ENCODE measurements at regions not wholly inside any gene's neighbourhood (a gene's known extent, or its start where the extent isn't known, plus 50 kb on each side); places are given as distances from the start of the nearest gene placed in this dataset.
"Not testable (repeated sequence)": the region's sequence is repeated elsewhere in the genome, so short reads cannot be mapped to it uniquely, and the experiment has no call there.

GRCh38 chr2:7557376-7557775, 640.2 kb downstream of the RNF144A start:
- no peak for TF ChIP-seq ZNF274 (IDR thresholded peaks at IDR 0.05; ENCODE audit: low read depth, low read length)
- no peak overlapping the region for H3K4me3 ChIP-seq (ENCODE audit: low read length)

- TF ChIP-seq ZNF274 (IDR thresholded peaks at IDR 0.05; ENCODE audit: low read depth, low read length), result no peak
- H3K4me3 ChIP-seq (ENCODE audit: low read length), result no peak overlapping the region
Measured at GRCh38 chr2:7559791-7560190, 642.6 kb downstream of the RNF144A start.

GRCh38 chr2:7566382-7566881, 649.2 kb downstream of the RNF144A start:
- no peak for TF ChIP-seq ZNF274 (IDR thresholded peaks at IDR 0.05; ENCODE audit: low read depth, low read length)
- no peak overlapping the region for H3K4me3 ChIP-seq (ENCODE audit: low read length)

- not testable (repeated sequence) for H3K4me3 ChIP-seq (ENCODE audit: low read length)
Measured at GRCh38 chr2:7567116-7567515, 649.9 kb downstream of the RNF144A start.

GRCh38 chr2:7567646-7568045, 650.4 kb downstream of the RNF144A start:
- H3K4me3 ChIP-seq (ENCODE audit: low read length), result no peak overlapping the region
- no peak for TF ChIP-seq ZNF274 (IDR thresholded peaks at IDR 0.05; ENCODE audit: low read depth, low read length)

GRCh38 chr2:7570247-7570646, 653.0 kb downstream of the RNF144A start:
- H3K4me3 ChIP-seq (ENCODE audit: low read length), result no peak overlapping the region

GRCh38 chr2:7571701-7572100, 654.5 kb downstream of the RNF144A start:
- no peak overlapping the region for H3K4me3 ChIP-seq (ENCODE audit: low read length)
- no peak for TF ChIP-seq ZNF274 (IDR thresholded peaks at IDR 0.05; ENCODE audit: low read depth, low read length)

More at GRCh38 chr2:7570247-7570646, 653.0 kb downstream of the RNF144A start:
- no peak for TF ChIP-seq ZNF274 (IDR thresholded peaks at IDR 0.05; ENCODE audit: low read depth, low read length)

- H3K4me3 ChIP-seq (ENCODE audit: low read length), result no peak overlapping the region
- no peak for TF ChIP-seq ZNF274 (IDR thresholded peaks at IDR 0.05; ENCODE audit: low read depth, low read length)
Measured at GRCh38 chr2:7572450-7572849, 655.2 kb downstream of the RNF144A start.

GRCh38 chr2:7573166-7573825, 656.1 kb downstream of the RNF144A start:
- no peak overlapping the region for H3K4me3 ChIP-seq (ENCODE audit: low read length)
- no peak for TF ChIP-seq ZNF274 (IDR thresholded peaks at IDR 0.05; ENCODE audit: low read depth, low read length)

GRCh38 chr2:7574385-7574784, 657.2 kb downstream of the RNF144A start:
- TF ChIP-seq ZNF274 (IDR thresholded peaks at IDR 0.05; ENCODE audit: low read depth, low read length), result no peak

GRCh38 chr2:7577769-7578168, 660.6 kb downstream of the RNF144A start:
- no peak overlapping the region for H3K4me3 ChIP-seq (ENCODE audit: low read length)
- no peak for TF ChIP-seq ZNF274 (IDR thresholded peaks at IDR 0.05; ENCODE audit: low read depth, low read length)

More at GRCh38 chr2:7574385-7574784, 657.2 kb downstream of the RNF144A start:
- no peak overlapping the region for H3K4me3 ChIP-seq (ENCODE audit: low read length)

GRCh38 chr2:7584017-7584416, 666.8 kb downstream of the RNF144A start:
- no peak overlapping the region for H3K4me3 ChIP-seq (ENCODE audit: low read length)
- no peak for TF ChIP-seq ZNF274 (IDR thresholded peaks at IDR 0.05; ENCODE audit: low read depth, low read length)

- H3K4me3 ChIP-seq (ENCODE audit: low read length), result no peak overlapping the region
- no peak for TF ChIP-seq ZNF274 (IDR thresholded peaks at IDR 0.05; ENCODE audit: low read depth, low read length)
Measured at GRCh38 chr2:7586898-7587297, 669.7 kb downstream of the RNF144A start.

GRCh38 chr2:7588295-7588694, 671.1 kb downstream of the RNF144A start:
- H3K4me3 ChIP-seq (ENCODE audit: low read length), result no peak overlapping the region
- TF ChIP-seq ZNF274 (IDR thresholded peaks at IDR 0.05; ENCODE audit: low read depth, low read length), result no peak

GRCh38 chr2:7592618-7593140, 675.5 kb downstream of the RNF144A start:
- no peak for TF ChIP-seq ZNF274 (IDR thresholded peaks at IDR 0.05; ENCODE audit: low read depth, low read length)
- H3K4me3 ChIP-seq (ENCODE audit: low read length), result no peak overlapping the region

- no peak for TF ChIP-seq ZNF274 (IDR thresholded peaks at IDR 0.05; ENCODE audit: low read depth, low read length)
- no peak overlapping the region for H3K4me3 ChIP-seq (ENCODE audit: low read length)
Measured at GRCh38 chr2:7593360-7593759, 676.1 kb downstream of the RNF144A start.
